ENCODE measurements at regions not wholly inside any gene's neighbourhood (a gene's known extent, or its start where the extent isn't known, plus 50 kb on each side); places are given as distances from the start of the nearest gene placed in this dataset.
"Not testable (repeated sequence)": the region's sequence is repeated elsewhere in the genome, so short reads cannot be mapped to it uniquely, and the experiment has no call there.

GRCh38 chr3:165513715-165514701 lies 317.8 kb upstream of the SLITRK3 start:
- DNase-seq: no peak

- no peak for DNase-seq
Observed at GRCh38 chr3:165507576-165507975, 311.4 kb upstream of the SLITRK3 start.

- DNase-seq: no peak
Observed at GRCh38 chr3:165507060-165507459, 310.9 kb upstream of the SLITRK3 start.

GRCh38 chr3:165505657-165506056 lies 309.5 kb upstream of the SLITRK3 start:
- DNase-seq: no peak

GRCh38 chr3:165504554-165504953 lies 308.4 kb upstream of the SLITRK3 start:
- no peak for DNase-seq

GRCh38 chr3:165503825-165504224 lies 307.6 kb upstream of the SLITRK3 start:
- DNase-seq: no peak

- DNase-seq: no peak
Observed at GRCh38 chr3:165503346-165503745, 307.2 kb upstream of the SLITRK3 start.

- no peak for DNase-seq
Observed at GRCh38 chr3:165502707-165503106, 306.5 kb upstream of the SLITRK3 start.

- not testable (repeated sequence) for DNase-seq
Observed at GRCh38 chr3:165498742-165499141, 302.6 kb upstream of the SLITRK3 start.

- DNase-seq: no peak
Observed at GRCh38 chr3:165491487-165491886, 295.3 kb upstream of the SLITRK3 start.

GRCh38 chr3:165476399-165477060 lies 280.3 kb upstream of the SLITRK3 start:
- DNase-seq: no peak

GRCh38 chr3:165466856-165467255 lies 270.7 kb upstream of the SLITRK3 start:
- no peak for DNase-seq

- DNase-seq: no peak
Observed at GRCh38 chr3:165464736-165465135, 268.6 kb upstream of the SLITRK3 start.

- no peak for DNase-seq
Observed at GRCh38 chr3:165463531-165463930, 267.3 kb upstream of the SLITRK3 start.

- no peak for DNase-seq
Observed at GRCh38 chr3:165462636-165463334, 266.6 kb upstream of the SLITRK3 start.

GRCh38 chr3:165459924-165460835 lies 264.0 kb upstream of the SLITRK3 start:
- no peak for DNase-seq

- DNase-seq: no peak
Observed at GRCh38 chr3:165459111-165459510, 262.9 kb upstream of the SLITRK3 start.

GRCh38 chr3:165457096-165457495 lies 260.9 kb upstream of the SLITRK3 start:
- DNase-seq: no peak

GRCh38 chr3:165455793-165456192 lies 259.6 kb upstream of the SLITRK3 start:
- no peak for DNase-seq

GRCh38 chr3:165455360-165455759 lies 259.2 kb upstream of the SLITRK3 start:
- DNase-seq: no peak

- DNase-seq: no peak
Observed at GRCh38 chr3:165451371-165452070, 255.3 kb upstream of the SLITRK3 start.

- no peak for DNase-seq
Observed at GRCh38 chr3:165446555-165446954, 250.4 kb upstream of the SLITRK3 start.

Measured in NCI-H146 (cell line).